Stimulated activated CD4-positive, alpha-beta T cell treated with anti-CD3 and anti-CD28 coated beads, Interleukin-1b, Interleukin-23, amount 100 ng/mL, for 1 hour (primary cell): ENCODE measurements at regions not wholly inside any gene's neighbourhood (a gene's known extent, or its start where the extent isn't known, plus 50 kb on each side); places are given as distances from the start of the nearest gene placed in this dataset.

Experiments used
- DNase-seq, 2 donors: peaks; one replicate each; pipeline ENCODE4 v3.0.0-alpha.2; 2020; ENCODE audit warnings: low read depth in 2 of 2

GRCh38 chr16:26189536-26189935, 497.8 kb downstream of the HS3ST4 start:
- DNase-seq = no peak

DNA sequence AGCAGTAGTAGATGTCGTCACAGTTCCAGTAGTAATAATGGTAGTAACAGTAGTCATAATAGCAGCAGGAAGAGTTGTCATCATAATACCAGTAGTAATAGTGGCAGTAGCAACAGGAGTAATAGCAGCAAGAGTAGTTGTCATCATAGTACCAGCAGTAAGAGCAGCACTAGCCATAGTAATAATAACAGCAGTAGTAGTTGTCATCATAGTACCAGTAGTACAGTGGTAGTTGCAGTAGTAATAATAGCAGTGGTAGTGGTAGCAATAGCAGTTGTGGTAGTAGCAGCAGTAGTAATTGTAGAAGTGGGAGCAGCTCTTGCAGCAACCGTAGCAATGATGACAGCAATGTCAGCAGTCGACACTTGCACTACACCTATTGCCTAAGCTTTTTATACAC, 502.8 kb downstream of the HS3ST4 start:
- DNase-seq = no peak

DNA sequence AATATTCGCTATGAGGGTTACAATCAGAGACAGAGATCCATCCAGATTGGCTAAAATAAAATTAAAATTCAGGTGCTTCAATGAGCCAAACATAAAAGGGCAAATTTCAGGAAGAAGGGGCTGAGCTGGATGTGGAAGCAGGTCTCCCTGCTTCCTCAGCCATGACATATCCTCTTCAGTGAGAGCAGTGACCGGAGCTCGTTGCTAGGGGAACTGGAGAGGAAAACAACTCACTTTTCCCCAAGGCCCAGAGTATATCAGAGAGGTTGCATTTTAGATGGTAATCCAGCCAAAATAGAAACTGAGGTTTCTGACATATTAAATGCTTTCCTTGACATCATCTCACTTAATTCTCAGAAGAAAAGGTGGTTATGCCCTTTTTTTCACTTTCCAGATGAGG, 503.5 kb downstream of the HS3ST4 start:
- DNase-seq = no peak

- no peak for DNase-seq
These were observed 504.6 kb downstream of the HS3ST4 start for GRCh38 chr16:26196310-26196709.

- DNase-seq = no peak
These were observed 505.0 kb downstream of the HS3ST4 start for GRCh38 chr16:26196802-26197201.

- no peak for DNase-seq
These were observed 505.9 kb downstream of the HS3ST4 start for GRCh38 chr16:26197707-26198106.

DNA sequence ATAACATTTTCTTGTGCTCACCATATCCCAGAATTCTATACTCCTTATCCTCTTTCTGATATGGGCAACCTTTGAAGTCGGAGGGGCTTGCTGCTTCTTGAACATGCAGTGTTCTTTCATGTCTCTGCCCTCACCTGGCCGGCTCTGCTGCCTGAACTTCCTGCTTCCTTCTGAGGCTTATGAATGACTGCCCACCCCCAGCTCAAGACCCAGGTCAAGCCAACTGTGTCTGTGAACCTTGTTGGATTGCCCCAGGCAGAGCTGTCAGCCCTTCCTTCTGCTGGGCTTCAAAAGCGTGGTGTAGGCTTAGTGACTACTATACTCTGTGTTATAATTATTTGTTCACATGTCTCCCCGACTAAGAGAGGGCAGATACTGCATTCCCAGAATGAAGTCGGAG, 506.5 kb downstream of the HS3ST4 start:
- no peak for DNase-seq

- DNase-seq = no peak
These were observed 512.4 kb downstream of the HS3ST4 start for GRCh38 chr16:26204138-26204537.

- DNase-seq = no peak
These were observed 519.8 kb downstream of the HS3ST4 start for GRCh38 chr16:26211542-26211941.

GRCh38 chr16:26212599-26212998, 520.8 kb downstream of the HS3ST4 start:
- no peak for DNase-seq

DNA sequence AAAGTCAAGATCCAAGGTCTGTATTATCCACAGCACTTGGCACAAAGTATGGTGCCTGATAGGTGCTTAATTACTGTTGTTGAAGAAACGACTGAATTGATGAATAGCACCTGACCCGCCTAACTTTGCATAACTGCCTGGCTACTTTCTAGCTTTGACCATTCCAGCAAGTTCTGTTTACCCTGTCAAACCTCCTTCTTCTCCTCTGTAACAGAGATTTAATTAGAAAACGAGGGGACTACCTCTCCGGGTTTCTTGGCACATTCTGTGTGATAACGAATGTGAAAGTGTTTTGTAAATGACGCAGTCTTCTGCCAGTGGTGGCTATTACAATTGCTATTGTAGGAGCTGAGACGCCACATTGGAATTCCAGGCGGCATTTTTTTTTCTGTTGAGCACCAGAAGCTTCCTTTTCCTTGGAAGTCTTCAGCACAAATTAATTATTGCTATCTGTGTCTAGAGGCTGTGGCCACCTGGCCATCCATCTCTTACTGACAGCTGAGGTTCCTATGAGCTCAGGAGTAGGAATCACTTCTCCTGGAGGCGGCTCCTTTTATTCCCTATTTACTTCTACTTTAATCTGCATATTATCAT, 522.9 kb downstream of the HS3ST4 start:
- DNase-seq = no peak

DNA sequence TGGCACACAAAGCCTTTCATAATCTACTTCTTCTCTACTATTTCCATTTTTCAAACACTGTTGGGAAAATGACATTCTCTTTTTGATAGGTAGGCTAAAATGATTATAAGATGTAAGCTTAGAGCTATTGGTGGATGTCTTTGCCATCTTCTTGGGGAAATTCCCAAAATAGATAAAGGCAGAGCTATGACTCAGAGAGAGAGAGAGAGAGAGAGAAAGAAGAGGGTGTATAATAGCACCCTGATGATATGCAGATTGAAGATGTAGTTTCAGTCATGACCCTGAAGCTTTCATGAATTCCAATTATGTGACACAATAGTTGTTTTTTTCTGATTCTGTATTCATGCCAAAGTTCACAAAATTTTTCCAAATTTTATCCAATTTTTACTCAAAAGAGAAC, 529.1 kb downstream of the HS3ST4 start:
- DNase-seq = no peak

GRCh38 chr16:26231647-26232046, 539.9 kb downstream of the HS3ST4 start:
- DNase-seq = no peak

DNA sequence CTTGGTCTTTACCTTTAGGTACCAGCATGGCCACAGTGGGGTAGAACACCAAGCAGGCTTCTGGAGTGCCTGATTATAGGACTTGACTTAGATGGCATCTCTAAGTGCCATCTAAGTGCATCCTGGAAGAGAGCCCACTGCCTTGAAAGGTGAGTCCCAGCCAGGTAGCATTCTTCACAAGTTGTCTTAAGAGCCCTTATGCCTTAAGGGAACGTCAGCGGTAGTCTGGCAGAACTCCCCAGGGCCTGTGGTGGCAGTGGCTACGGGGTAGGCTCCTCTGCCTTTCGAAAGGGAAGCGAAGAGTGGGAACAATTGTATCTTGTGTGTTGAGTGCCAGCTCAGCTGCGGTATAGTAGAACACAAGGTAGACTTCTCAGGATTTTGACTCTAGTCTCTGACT, 549.0 kb downstream of the HS3ST4 start:
- DNase-seq = no peak

- no peak for DNase-seq
These were observed 555.3 kb downstream of the HS3ST4 start for GRCh38 chr16:26247063-26247462.

GRCh38 chr16:26252598-26252997, 560.8 kb downstream of the HS3ST4 start:
- DNase-seq = no peak

DNA sequence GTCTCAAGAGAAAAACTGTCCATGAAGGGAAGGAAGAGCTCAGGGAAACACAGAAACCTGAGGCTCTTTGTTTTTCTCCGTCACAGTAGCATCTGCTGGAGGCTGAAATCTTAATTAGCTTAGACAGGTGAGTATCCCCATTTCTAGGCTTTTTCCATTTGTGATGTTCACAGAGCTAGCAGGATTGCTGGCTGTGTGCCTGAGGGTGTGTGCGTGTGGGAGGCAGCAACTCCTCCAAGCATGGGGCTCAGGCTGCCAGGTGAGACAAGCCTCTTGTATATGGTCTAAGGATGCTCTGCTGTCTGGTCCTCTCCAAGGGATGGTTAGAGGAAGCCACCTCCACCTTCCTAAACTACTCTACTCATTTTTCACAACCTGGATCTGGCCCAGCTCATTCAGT, 569.9 kb downstream of the HS3ST4 start:
- DNase-seq = no peak

- DNase-seq = no peak
These were observed 571.6 kb downstream of the HS3ST4 start for GRCh38 chr16:26263406-26263805.

DNA sequence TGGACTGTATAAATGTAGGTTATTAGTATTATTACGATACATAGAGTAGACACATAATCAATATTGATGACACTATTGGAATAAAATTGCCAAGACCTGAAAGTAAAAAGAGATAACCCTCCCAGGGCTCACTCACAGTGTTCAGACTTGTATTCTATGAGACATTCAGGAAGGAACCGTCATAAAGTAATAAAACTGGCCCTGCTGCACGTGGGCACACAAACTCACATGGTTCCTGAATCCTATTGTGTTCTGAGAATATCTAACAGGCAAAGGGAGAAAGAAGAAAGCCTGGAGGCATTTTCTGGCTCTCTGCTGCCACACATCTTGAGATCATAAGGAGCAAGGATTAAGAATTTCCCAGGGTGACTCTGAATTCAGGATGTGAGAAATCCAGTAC, 575.9 kb downstream of the HS3ST4 start:
- no peak for DNase-seq

DNA sequence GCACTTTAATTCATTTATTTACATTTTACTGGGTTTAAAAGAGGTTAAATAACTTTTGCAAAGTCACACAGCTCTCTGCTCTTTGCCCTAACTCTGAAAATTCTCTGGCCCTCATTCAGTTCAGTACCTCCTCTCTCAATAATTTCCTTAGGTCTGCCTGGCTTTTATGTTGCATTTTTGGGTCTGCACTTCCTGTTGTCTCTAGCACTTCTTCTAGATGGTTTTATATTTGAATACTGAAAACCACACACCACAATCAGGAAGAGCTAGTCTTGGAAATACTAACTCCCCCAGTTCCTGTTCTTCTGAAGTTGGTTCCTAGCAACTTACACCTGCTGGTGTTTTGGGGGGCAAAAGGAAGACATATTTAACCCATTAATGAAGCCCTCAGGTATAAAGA, 577.9 kb downstream of the HS3ST4 start:
- DNase-seq = no peak

GRCh38 chr16:26273607-26274006, 581.8 kb downstream of the HS3ST4 start:
- DNase-seq = no peak

GRCh38 chr16:26275021-26275590, 583.3 kb downstream of the HS3ST4 start:
- DNase-seq = no peak

GRCh38 chr16:26276289-26276688, 584.5 kb downstream of the HS3ST4 start:
- DNase-seq = no peak
